ENCODE measurements at regions not wholly inside any gene's neighbourhood (a gene's known extent, or its start where the extent isn't known, plus 50 kb on each side); places are given as distances from the start of the nearest gene placed in this dataset.

- intact Hi-C loops (cut with DNase I): no loop called here
- Histone ChIP-seq H3K36me3 (no peaks in the 10 kb centered on the region), H3K4me1 (no peaks in the 10 kb centered on the region), H3K27me3 (no peaks in the 10 kb centered on the region), H3K9me3 (no peaks in the 10 kb centered on the region), H3K4me3 (no peak overlapping the region), H3K27ac (no peak overlapping the region)
- 47% methylated on average over 2 of the region's 8 CpGs for WGBS (ENCODE audit: insufficient coverage, low coverage, low lambda C conversion rate, missing lambda C conversion rate)
- ATAC-seq: no peak
- TF ChIP-seq CTCF (IDR thresholded peaks at IDR 0.05) (no peak), POLR2A (IDR thresholded peaks at IDR 0.05) (no peak)
- no peak for DNase-seq
Observed at GRCh38 chr6:15791448-15792181, 128.8 kb upstream of the DTNBP1 start.

- intact Hi-C loops (cut with DNase I): no loop called here
- no peak overlapping the region for H3K4me3 ChIP-seq
- 79% methylated on average over 1 of the region's 1 CpG for WGBS (ENCODE audit: insufficient coverage, low coverage, low lambda C conversion rate, missing lambda C conversion rate)
- no peak for DNase-seq
- H3K9me3 ChIP-seq: no peaks in the 10 kb centered on the region
- H3K27ac ChIP-seq: no peak overlapping the region
- ATAC-seq: no peak
- no peaks in the 10 kb centered on the region for H3K27me3 ChIP-seq
- no peaks in the 10 kb centered on the region for H3K36me3 ChIP-seq
- no peak for TF ChIP-seq POLR2A (IDR thresholded peaks at IDR 0.05)
- TF ChIP-seq CTCF (IDR thresholded peaks at IDR 0.05): no peak
- H3K4me1 ChIP-seq: no peaks in the 10 kb centered on the region
Observed at GRCh38 chr6:15790116-15790515, 127.3 kb upstream of the DTNBP1 start.

GRCh38 chr6:15786846-15787245 is 124.0 kb upstream of the DTNBP1 start:
- TF ChIP-seq POLR2A (IDR thresholded peaks at IDR 0.05) (no peak), CTCF (IDR thresholded peaks at IDR 0.05) (no peak)
- Histone ChIP-seq H3K27me3 (no peaks in the 10 kb centered on the region), H3K27ac (no peak overlapping the region), H3K4me1 (no peaks in the 10 kb centered on the region), H3K9me3 (no peaks in the 10 kb centered on the region), H3K36me3 (no peaks in the 10 kb centered on the region), H3K4me3 (no peak overlapping the region)
- ATAC-seq (no peak), DNase-seq (no peak)
- 80% methylated on average over 4 of the region's 4 CpGs for WGBS (ENCODE audit: insufficient coverage, low coverage, low lambda C conversion rate, missing lambda C conversion rate)
- intact Hi-C loops (cut with DNase I): no loop called here

GRCh38 chr6:15783484-15783883 is 120.7 kb upstream of the DTNBP1 start:
- no peak for DNase-seq
- 67% methylated on average over 3 of the region's 3 CpGs for WGBS (ENCODE audit: insufficient coverage, low coverage, low lambda C conversion rate, missing lambda C conversion rate)
- Histone ChIP-seq H3K27ac (no peak overlapping the region), H3K27me3 (no peaks in the 10 kb centered on the region), H3K9me3 (no peaks in the 10 kb centered on the region), H3K36me3 (no peaks in the 10 kb centered on the region), H3K4me3 (no peak overlapping the region), H3K4me1 (no peaks in the 10 kb centered on the region)
- intact Hi-C loops (cut with DNase I): no loop called here
- TF ChIP-seq CTCF (IDR thresholded peaks at IDR 0.05) (no peak), POLR2A (IDR thresholded peaks at IDR 0.05) (no peak)
- ATAC-seq: no peak

Measured in right lobe of liver (tissue), 6 donors.